ENCODE measurements at regions not wholly inside any gene's neighbourhood (a gene's known extent, or its start where the extent isn't known, plus 50 kb on each side); places are given as distances from the start of the nearest gene placed in this dataset.
"Not testable (repeated sequence)": the region's sequence is repeated elsewhere in the genome, so short reads cannot be mapped to it uniquely, and the experiment has no call there.

GRCh38 chr10:38209332-38209731 is 115.2 kb downstream of the ZNF37A start:
- DNase-seq (ENCODE audit: low read depth): no peak
- TF ChIP-seq CTCF (IDR thresholded peaks at IDR 0.05; ENCODE audit: insufficient read depth, low read length, poor library complexity, severe bottlenecking): no peak
- Histone ChIP-seq H3K27me3 (ENCODE audit: control insufficient read depth, insufficient read depth, low read length) (no peaks in the 10 kb centered on the region), H3K36me3 (ENCODE audit: control insufficient read depth, insufficient read depth, low read length) (no peaks in the 10 kb centered on the region), H3K4me3 (ENCODE audit: low read depth, low read length) (no peak overlapping the region)

- H3K36me3 ChIP-seq (ENCODE audit: control insufficient read depth, insufficient read depth, low read length); DNase-seq (ENCODE audit: low read depth); H3K4me3 ChIP-seq (ENCODE audit: low read depth, low read length); H3K27me3 ChIP-seq (ENCODE audit: control insufficient read depth, insufficient read depth, low read length): not testable (repeated sequence)
These were observed 115.6 kb downstream of the ZNF37A start for GRCh38 chr10:38209748-38210147.

- DNase-seq (ENCODE audit: low read depth): no peak
- H3K27me3 ChIP-seq (ENCODE audit: control insufficient read depth, insufficient read depth, low read length): no peaks in the 10 kb centered on the region
- TF ChIP-seq CTCF (IDR thresholded peaks at IDR 0.05; ENCODE audit: insufficient read depth, low read length, poor library complexity, severe bottlenecking): no peak
- H3K4me3 ChIP-seq (ENCODE audit: low read depth, low read length): no peak overlapping the region
- H3K36me3 ChIP-seq (ENCODE audit: control insufficient read depth, insufficient read depth, low read length): no peaks in the 10 kb centered on the region
These were observed 118.3 kb downstream of the ZNF37A start for GRCh38 chr10:38212460-38212859.

- TF ChIP-seq CTCF (IDR thresholded peaks at IDR 0.05; ENCODE audit: insufficient read depth, low read length, poor library complexity, severe bottlenecking): no peak
- no peak for DNase-seq (ENCODE audit: low read depth)
- no peaks in the 10 kb centered on the region for H3K36me3 ChIP-seq (ENCODE audit: control insufficient read depth, insufficient read depth, low read length)
- H3K27me3 ChIP-seq (ENCODE audit: control insufficient read depth, insufficient read depth, low read length): no peaks in the 10 kb centered on the region
- H3K4me3 ChIP-seq (ENCODE audit: low read depth, low read length): no peak overlapping the region
These were observed 132.2 kb downstream of the ZNF37A start for GRCh38 chr10:38226385-38226784.

- no peak for DNase-seq (ENCODE audit: low read depth)
- Histone ChIP-seq H3K4me3 (ENCODE audit: low read depth, low read length) (no peak overlapping the region), H3K36me3 (ENCODE audit: control insufficient read depth, insufficient read depth, low read length) (no peaks in the 10 kb centered on the region), H3K27me3 (ENCODE audit: control insufficient read depth, insufficient read depth, low read length) (no peaks in the 10 kb centered on the region)
- TF ChIP-seq CTCF (IDR thresholded peaks at IDR 0.05; ENCODE audit: insufficient read depth, low read length, poor library complexity, severe bottlenecking): no peak
These were observed 134.3 kb downstream of the ZNF37A start for GRCh38 chr10:38228394-38228793.

GRCh38 chr10:38238479-38238878 is 144.3 kb downstream of the ZNF37A start:
- not testable (repeated sequence) for H3K4me3 ChIP-seq (ENCODE audit: low read depth, low read length); DNase-seq (ENCODE audit: low read depth); H3K27me3 ChIP-seq (ENCODE audit: control insufficient read depth, insufficient read depth, low read length); H3K36me3 ChIP-seq (ENCODE audit: control insufficient read depth, insufficient read depth, low read length)

GRCh38 chr10:38242061-38242649 is 148.0 kb downstream of the ZNF37A start:
- not testable (repeated sequence) for H3K36me3 ChIP-seq (ENCODE audit: control insufficient read depth, insufficient read depth, low read length); H3K4me3 ChIP-seq (ENCODE audit: low read depth, low read length); DNase-seq (ENCODE audit: low read depth); H3K27me3 ChIP-seq (ENCODE audit: control insufficient read depth, insufficient read depth, low read length)

GRCh38 chr10:38248113-38248512 is 154.0 kb downstream of the ZNF37A start:
- H3K27me3 ChIP-seq (ENCODE audit: control insufficient read depth, insufficient read depth, low read length); DNase-seq (ENCODE audit: low read depth); H3K4me3 ChIP-seq (ENCODE audit: low read depth, low read length); H3K36me3 ChIP-seq (ENCODE audit: control insufficient read depth, insufficient read depth, low read length): not testable (repeated sequence)

GRCh38 chr10:38252551-38252950 is 158.4 kb downstream of the ZNF37A start:
- not testable (repeated sequence) for H3K4me3 ChIP-seq (ENCODE audit: low read depth, low read length); DNase-seq (ENCODE audit: low read depth); H3K27me3 ChIP-seq (ENCODE audit: control insufficient read depth, insufficient read depth, low read length); H3K36me3 ChIP-seq (ENCODE audit: control insufficient read depth, insufficient read depth, low read length)

GRCh38 chr10:38267555-38267954 is 173.4 kb downstream of the ZNF37A start:
- H3K27me3 ChIP-seq (ENCODE audit: control insufficient read depth, insufficient read depth, low read length); H3K4me3 ChIP-seq (ENCODE audit: low read depth, low read length); DNase-seq (ENCODE audit: low read depth); H3K36me3 ChIP-seq (ENCODE audit: control insufficient read depth, insufficient read depth, low read length): not testable (repeated sequence)

- H3K27me3 ChIP-seq (ENCODE audit: control insufficient read depth, insufficient read depth, low read length); H3K36me3 ChIP-seq (ENCODE audit: control insufficient read depth, insufficient read depth, low read length); H3K4me3 ChIP-seq (ENCODE audit: low read depth, low read length); DNase-seq (ENCODE audit: low read depth): not testable (repeated sequence)
These were observed 176.9 kb downstream of the ZNF37A start for GRCh38 chr10:38271031-38271430.

All from kidney epithelial cell (primary cell).